Hippocampal formation (tissue), 2 donors: ENCODE measurements at regions not wholly inside any gene's neighbourhood (a gene's known extent, or its start where the extent isn't known, plus 50 kb on each side); places are given as distances from the start of the nearest gene placed in this dataset.

Experiments used
- DNase-seq, 2 donors: peaks; one replicate each; lab custom pipeline; 2025; lab: John Stamatoyannopoulos, UW

DNA sequence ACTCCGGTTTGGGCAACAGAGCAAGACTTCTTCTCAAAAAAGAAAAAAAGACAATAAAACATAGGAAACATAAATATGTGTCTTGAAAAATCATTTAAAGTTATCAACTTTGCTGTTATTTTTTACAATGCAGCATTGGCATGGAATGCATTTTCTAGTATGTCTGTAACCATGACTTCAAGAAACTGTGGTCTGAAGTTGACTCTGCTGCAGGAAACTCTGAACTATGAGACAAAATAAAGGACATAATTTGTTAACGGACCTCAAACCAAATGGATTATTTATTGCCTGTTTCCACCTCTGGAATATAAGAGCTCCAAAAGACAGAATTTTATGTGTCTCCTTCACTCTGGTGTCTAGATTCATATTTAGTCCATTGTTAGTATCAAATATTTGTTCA is 79.1 kb downstream of the TRIB2 start:
- no peak for DNase-seq

DNA sequence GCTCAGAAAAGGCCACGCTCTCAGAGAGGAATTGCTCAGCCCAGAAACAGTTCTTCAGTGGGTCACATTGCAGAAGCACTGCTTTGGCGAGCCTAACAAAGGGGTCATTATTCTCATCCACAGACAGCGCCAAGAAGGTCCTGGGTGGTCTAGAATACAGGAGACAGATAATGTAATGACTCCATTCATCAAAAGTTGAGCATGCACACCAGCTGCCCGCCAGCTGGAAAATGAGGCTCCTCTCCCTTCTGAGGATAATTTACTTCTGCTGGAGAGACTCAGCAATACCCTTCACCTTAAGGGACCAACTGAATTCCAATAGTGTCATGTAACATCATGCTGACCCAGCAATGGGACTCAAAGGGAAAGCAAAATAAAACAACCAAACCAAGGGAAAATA is 79.9 kb downstream of the TRIB2 start:
- DNase-seq = peak in 1 of 2 donors; percentile 4

DNA sequence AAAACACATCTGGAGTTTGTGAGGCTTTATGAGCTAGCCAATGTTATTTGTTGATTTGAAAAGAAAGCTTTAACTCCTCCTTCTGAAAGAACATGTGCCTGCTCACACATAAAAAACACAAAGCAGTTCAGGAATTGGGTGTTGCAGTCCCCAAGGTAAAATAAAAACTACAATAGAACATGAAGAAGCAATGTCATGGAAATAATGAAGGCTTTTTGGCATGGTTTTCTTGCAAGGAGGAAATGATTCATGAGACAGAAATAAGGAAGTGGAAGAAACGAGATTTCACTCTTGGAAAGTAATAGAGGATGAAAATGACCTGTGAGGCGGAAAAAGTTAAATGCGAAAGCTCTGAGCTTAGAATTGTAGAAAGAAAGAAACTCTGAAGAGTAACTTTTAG is 81.1 kb downstream of the TRIB2 start:
- DNase-seq = no peak

DNA sequence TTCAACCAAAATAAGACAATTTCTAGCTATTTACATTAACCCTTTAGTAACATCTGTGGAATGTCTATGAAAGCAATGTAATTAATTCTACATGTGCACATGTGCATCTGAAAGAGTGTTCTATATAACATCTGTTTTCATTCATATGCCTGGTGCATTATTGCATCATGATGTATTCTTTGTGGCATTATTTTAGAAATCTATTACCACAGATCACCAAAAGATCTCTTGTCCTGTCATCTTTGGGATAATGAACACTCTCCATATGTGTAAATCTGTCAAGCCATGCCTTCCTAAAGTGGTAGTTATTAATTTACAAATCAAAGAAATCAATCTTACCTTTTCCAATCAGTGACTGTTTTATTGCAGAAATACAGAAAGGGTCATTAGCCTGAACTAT is 86.9 kb downstream of the TRIB2 start:
- no peak for DNase-seq

DNA sequence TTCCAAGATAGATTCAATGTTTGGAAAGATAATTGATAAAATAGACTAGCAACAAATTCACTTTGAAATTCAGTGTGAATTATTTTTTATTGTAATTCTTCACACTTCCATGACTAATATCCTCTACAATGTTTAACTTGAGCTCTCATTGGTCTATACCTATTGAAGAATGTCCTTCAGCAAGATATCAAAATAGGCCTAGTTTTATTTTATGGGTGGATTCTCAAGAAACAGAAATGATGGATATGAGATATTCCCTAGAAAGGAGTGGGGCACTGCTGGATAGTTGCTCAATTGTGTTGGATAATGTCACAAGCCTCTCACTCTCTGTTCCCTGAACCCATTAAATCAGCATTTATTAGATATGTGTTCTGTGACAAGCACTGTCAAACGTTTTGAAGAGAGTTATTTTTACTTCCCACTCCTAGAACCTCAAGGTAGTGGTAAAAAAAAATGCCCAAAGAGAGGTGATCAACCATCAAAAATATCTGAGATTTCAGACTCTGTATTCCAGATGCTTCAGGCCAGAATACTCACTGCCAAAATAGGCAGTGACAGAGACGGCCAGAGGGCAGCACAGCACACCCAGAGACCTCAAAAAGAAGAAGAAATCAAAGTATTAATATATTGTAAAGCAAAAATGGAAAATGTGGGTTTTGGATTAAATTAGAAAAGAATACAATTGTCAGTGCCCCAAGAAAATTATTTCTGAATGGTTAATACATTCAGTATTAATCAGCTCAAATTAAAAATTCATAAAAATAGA is 87.5 kb downstream of the TRIB2 start:
- no peak for DNase-seq

DNA sequence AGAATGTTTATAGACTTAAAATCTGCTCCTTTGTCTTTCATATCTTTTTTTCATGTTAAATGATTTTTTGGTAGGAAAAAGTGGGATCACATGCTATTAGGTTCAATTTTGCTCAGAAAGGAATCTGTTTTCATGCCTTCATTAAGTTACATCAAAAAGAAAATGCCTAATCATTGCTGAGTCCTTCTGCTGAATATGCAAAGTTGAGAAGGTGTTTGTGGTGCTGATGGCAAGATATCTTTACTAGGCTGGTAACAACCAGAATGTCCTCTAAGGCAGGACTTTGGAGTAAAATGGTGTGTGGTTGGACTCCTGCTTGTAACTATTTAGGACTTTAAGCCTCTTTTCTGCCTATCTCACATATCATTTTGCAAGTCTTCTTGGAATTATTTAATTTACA is 88.3 kb downstream of the TRIB2 start:
- no peak for DNase-seq

DNA sequence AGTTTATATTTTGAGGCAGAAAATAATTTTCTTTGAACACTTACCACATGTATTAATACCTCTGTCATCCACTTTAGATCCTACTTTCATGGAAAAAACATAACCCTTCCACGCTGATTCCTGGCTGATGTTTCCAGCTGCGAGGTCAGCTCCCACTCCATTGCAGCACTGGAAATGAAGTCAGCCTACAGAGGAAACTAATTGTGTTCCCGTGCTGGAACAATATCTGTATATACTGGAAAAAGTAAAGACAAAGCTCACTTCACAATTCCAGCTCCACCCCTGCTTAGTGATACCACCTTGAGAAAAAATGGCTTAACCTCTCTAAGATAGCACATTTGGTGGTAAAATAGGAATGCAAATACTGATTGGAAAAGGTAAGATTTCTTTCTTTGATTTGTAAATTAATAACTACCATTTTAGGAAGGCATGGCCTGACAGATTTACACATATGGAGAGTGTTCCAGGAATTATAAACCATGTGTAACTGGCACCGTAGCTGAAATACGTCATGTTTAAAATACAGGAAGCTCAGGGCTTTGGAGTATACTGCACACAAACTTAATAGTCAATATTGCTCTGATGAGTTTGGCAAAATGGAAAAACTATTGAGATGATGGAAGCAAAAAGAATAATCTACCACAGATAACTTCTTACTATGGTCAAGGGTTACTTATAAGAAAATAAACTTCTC is 90.0 kb downstream of the TRIB2 start:
- no peak for DNase-seq

DNA sequence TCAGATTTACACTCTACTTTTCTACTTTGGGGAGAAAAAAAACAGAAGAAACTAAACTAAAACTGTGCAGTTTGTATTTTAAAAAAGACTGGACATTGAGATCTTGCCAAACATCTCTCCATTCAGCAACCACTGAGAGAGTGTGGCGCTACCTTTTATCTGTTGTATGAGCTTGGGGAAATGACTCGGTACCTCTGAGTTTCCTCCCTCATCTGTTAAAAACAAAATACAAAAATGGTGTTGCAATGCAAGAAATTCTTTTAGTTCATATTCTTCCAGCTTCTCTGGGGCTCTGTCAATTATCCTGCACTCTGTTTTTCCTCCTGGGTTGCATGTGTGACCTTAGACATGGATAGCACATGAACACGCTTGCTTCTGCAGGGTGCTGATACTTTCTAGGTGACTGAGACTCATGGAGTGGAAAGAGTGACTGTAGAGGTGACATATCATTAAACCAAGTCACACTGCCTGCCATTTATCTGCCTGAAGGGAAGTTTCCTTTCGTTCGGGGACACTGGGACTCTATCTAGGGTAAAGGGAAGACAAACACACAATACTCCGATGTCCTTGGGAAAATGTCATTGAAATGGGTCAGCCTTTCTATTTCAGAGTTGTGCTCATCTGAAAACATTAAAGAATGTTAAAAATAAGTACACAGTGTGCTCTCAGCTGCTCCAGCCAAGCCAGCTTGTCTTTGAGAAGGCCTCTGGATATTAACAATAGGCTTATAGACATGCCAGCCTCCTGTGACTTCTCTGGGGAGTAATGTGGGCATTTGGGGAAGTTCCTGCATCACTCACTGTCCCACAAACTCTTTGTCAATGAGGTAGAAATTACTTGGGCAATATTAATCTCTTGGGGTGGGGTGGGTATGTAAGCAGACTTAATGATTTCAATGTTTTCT is 91.4 kb downstream of the TRIB2 start:
- no peak for DNase-seq

DNA sequence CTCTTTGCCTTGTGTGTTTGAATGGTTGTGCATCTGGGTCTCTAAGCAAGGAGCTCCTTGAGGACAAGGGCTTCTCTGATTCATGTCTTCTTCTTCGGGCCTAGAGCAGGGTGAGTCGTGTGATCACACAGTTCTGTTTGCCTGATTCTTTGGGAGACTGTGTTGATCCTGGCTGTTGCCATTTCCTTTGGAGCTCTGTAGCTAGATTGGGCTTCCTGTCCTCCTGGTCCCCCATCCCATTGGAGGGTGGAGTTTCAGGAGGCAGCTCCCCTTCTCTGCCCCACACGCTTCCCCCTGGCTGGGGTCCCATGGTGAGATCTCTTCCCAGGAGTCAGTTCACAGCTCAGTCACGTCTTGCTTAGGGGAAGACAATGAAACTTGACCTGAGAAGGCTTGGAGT is 92.8 kb downstream of the TRIB2 start:
- DNase-seq = no peak

DNA sequence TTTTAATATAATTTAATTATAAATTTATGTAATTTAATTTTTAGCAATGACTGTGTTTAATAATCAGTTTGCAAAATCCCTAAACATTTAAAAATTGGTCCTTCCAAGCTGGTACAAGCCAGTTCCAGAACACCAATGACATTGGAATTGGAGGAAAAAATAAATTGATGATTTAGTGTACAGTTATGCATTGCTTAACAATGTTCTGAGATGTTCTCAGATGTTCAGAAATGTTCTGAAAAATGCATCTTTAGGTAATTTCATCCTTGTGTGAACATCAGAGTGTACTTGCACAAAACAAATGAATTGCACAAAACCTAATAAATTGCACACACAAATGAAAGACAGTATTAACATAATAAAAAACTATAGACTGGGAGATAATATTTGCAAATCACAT is 95.2 kb downstream of the TRIB2 start:
- no peak for DNase-seq

DNA sequence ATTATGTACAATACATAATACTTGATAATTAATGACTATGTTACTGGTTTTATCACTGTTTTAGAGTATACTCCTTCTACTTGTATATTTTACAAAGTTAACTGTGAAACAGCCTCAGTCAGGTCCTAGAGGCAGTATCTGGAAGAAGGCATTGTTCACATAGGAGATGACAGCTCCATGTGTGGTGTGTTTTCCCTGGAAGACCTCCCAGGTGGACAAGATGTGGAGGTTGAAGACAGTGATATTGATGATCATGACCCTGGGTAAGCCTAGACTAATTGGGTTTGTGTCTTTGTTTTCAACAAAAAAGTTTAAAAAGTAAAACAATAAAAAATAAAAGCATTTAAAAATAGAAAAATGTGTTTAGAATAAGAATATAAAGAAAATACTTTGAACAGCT is 96.4 kb downstream of the TRIB2 start:
- no peak for DNase-seq

DNA sequence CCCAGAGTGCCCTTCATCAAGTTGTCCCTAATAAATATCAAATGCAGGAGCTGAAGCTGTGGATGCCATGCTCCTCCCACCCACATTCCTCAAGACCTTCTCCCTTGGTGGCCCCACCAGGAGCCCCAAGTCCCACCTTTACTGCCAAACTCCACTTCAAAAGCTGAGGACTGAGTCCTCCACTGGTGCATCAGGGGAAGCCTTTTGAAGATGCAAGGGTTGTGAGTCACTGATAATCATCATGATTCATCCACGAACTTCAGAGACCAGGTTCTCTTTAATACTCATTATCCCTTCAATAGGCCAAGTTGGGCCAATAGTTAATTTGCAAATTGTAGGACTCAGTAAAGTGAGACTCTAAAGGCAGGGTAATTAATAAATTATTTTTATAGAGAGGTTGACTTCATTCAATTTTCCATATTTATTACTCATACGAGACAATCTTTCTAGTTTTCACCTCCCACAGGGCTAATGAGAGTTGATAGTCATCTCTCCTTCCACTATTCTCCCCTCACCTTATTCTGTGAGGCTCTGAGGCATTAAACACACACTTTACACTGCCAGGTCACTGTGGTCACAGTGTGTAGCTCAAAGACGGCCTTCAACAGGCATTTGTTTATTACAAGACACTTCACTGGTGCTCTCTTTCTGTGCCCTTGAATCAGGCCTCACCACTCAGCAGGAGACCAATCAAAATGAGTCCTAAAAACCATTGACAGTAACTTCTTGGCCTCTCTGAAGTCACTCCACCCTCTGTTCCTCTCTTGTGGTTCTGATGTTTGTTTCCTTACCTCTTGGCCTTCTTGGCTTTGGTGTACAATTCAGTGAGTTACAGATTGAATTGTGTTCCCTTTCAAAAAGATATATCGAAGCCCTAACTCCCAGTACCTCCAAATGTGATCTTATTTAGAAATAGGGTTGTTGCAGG is 99.9 kb downstream of the TRIB2 start:
- DNase-seq = no peak

DNA sequence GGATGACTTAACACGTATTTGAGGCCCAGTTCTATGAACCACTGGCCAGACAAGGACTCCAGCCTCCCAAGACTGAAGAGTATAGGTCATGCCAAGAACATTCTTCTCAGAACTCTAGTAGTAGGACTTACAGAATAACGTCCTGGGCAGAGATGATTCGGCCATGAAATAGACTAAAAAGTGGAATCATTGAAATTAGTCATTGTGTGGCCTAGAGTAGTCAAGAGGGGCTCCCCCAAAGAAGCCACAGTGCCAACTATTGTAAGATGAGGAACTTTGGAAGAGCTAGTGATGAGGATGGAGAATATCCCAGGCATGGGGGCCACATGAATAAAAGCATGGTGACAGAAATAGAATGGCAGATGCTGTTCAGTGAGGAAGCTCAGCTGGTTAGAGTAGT is 101.1 kb downstream of the TRIB2 start:
- DNase-seq = no peak

DNA sequence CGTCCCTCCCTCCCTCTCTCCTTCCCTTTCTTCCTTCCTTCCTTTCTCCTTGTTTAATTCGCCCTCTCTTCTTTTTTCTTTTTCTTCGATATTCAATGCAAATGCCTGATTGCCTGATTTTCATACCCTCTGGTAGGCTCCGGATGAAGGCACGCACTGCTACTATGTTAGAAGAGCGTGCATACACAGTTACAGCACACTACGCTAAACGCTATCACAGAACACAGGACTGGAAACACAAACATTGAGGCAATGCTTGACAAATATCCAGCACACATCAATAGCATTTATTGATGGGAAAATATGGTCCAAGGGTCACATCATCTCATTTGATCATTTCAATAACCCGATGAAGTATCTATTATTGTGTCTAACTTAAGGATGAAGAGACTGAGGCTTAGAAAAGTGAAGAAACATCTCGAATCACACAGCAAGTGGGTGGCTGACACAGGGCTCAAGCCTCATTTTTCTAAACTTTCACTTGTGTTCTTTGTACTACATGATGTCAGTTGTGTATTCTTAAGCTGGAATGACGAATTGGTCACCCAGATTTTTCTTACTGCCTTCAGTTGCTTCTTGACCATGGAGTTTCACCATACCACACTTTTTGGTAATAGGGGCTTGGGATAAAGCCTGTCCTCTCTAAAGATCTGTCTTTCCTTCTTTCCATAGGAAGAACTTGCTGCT is 101.8 kb downstream of the TRIB2 start:
- no peak for DNase-seq

DNA sequence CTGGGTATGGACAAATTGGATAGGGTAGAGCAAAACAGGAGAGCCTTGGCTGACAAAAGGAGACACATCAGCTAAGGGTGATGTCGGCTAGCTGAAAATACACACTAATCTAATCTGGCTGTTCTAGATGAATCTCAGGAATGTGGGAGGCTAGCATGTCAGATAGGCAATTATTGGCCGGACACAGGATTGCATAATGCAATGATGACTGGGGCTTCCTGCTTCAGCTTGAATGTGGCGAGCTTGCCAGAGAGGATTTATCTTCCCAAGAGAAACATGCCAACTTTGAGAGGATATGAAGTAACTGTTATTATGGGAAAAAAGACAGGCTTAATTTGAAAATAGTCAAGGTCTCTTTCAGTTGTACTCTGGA is 102.4 kb downstream of the TRIB2 start:
- no peak for DNase-seq

DNA sequence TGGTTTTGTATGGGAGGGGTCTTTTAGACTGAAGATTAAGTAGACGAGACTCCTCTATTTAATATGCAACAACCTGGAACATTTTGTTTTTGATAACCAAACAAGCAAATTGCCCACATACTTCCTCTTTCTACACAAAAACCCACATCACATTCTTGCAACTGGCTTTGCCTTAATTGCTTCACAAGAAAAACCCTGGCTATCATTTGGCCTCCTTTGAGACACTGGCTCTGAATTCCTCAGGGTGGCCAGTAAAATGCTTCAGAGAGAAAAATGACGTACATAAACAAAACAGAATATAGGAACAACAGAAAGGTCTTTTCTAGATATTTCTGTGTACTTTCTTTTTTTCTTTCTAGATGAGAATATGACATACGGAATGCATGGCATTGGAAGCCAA is 103.0 kb downstream of the TRIB2 start:
- no peak for DNase-seq

DNA sequence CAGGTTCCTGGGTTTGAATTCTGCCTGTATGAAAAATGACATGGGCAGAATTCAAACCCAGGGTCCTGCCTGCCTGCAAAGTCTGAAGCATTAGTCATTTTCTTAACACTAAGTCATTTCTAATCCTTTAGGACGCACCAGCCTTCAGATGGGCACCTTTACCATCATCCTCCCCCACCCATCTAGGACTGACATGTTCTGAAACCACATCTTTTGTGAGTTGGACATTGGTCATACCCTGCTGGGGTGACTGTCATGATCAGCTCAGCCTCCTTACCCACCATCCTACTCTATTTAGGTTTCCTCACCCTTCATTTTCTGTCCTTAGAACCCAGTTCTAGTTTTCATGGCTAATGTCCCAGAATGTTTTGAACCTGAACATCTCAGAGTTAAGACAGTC is 104.9 kb downstream of the TRIB2 start:
- DNase-seq = no peak

DNA sequence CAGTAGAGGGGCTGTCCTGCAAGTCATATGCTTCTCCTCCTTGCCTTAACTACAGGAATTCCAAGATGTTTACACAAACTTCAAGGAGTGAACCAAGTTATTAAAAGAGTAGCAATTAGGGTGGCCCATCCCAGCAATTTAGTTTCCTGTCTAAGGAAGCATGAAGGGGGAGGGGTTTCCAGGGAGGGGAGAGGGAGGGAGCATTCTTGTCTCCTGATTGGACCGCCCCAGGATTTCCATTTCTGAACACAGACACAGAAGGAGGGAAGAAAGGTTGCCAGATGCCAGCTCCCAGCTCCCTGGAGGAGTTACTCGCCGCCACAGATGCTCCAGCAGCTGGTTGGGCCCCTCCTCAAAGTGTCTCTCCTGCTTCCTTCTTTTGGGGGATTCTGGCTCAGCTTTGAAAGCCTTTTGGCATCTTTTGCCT is 107.6 kb downstream of the TRIB2 start:
- no peak for DNase-seq

DNA sequence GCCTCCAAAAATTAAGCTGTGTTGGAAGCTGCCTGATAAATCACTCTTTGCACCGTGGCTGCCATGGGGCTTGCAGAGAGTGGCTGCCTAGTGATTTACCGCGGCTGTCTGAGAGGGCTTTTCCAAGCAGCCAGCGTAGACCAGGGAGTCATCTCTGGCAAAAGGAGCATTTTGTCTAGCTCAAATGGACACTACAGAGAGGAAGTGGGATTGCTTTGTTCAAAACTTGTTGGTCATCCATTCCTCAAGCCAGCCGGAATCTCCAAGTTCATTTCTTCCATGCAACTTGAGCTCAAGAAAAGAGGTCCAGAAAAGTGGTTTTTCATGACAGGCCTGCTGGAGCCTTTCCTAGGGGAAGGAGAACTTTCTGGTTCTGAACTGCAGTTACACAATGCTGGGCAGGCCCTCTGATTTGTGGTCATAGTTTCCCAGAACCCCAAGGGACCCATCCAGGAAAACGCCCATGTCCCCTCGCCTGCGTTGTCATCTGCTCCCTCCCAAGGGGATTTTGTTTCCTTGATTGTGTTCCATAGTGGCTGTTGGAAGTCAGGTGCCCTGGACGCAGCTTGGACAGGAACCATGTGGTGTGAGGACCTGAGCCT is 108.1 kb downstream of the TRIB2 start:
- no peak for DNase-seq

DNA sequence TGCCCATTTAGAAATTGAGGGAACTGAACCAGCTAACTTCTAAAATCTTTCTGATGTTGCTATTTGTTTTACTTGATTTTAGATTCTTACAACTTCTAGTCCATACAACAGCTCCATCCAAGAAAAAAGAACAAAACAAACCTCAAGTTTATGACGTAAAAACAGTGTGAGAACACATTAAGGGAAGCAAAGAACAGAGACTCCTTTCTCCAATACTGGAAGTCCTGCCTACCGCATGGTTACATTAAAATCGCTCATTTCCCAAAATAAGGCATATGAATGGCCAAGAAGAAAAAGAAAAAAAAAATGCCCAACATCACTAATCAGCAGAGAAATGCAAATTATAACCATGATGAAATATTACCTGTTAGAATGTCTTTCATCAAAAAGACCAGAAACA is 110.0 kb downstream of the TRIB2 start:
- DNase-seq = no peak

DNA sequence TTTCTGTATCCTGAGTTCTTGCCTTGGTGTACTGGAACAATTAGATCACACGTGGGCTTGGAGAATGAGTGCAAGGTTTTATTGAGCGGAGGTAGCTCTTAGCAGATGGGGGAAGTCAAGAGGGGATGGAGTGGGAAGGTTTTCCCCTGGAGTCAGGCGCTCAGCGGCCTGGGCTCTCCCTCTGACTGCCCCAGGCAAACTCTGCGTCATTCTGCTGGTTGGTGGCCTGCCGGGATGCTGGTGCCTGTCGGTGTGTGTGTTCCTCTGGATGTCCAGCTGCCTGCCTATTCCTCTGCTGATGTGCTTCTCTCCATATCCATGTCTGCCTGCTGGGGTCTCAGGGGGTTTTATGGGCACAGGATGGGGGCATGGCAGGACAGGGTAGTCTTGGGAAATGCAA is 111.0 kb downstream of the TRIB2 start:
- no peak for DNase-seq
